C4-2B (cell line): ENCODE measurements at regions not wholly inside any gene's neighbourhood (a gene's known extent, or its start where the extent isn't known, plus 50 kb on each side); places are given as distances from the start of the nearest gene placed in this dataset.

ENCODE experiments used
- ZFX ChIP-seq: fragments of 450-650 bp; IDR thresholded peaks from 2 replicates; pipeline ENCODE4 v1.6.1; 2017
- TF ChIP-seq, protein P1 (sequence below): fragments of 450-650 bp; conservative IDR thresholded peaks from 2 replicates; pipeline ENCODE4 v1.5.1; 2017; ENCODE audit warnings: mild to moderate bottlenecking

DNA sequence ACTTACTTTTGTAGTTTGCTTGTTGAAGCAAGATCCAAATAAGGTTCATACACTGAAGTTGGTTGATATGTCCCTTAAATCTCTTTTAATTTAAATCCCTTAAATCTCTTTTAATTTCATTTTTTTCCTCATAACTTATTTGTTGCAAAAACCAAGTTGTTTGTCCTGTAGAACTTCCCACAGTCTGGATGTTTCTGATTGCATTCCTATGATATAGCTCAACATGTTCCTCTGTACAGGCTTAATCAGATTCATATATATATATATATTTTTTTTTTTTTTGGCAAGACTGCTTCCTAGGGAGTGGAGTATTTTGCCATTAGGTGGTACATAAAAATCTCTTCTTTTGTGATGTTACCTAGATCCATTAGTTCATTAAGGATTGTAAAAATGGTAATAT lies 174.9 kb upstream of the MKLN1 start:
- TF ChIP-seq, protein P1, sequence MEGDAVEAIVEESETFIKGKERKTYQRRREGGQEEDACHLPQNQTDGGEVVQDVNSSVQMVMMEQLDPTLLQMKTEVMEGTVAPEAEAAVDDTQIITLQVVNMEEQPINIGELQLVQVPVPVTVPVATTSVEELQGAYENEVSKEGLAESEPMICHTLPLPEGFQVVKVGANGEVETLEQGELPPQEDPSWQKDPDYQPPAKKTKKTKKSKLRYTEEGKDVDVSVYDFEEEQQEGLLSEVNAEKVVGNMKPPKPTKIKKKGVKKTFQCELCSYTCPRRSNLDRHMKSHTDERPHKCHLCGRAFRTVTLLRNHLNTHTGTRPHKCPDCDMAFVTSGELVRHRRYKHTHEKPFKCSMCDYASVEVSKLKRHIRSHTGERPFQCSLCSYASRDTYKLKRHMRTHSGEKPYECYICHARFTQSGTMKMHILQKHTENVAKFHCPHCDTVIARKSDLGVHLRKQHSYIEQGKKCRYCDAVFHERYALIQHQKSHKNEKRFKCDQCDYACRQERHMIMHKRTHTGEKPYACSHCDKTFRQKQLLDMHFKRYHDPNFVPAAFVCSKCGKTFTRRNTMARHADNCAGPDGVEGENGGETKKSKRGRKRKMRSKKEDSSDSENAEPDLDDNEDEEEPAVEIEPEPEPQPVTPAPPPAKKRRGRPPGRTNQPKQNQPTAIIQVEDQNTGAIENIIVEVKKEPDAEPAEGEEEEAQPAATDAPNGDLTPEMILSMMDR: no peak
- TF ChIP-seq ZFX: no peak
